Retina (tissue), 1 donor: ENCODE measurements at regions not wholly inside any gene's neighbourhood (a gene's known extent, or its start where the extent isn't known, plus 50 kb on each side); places are given as distances from the start of the nearest gene placed in this dataset.
"Not testable (repeated sequence)": the region's sequence is repeated elsewhere in the genome, so short reads cannot be mapped to it uniquely, and the experiment has no call there.

Experiments used
- DNase-seq: peaks from one replicate; pipeline ENCODE4 v3.0.0-alpha.2; 2016

DNA sequence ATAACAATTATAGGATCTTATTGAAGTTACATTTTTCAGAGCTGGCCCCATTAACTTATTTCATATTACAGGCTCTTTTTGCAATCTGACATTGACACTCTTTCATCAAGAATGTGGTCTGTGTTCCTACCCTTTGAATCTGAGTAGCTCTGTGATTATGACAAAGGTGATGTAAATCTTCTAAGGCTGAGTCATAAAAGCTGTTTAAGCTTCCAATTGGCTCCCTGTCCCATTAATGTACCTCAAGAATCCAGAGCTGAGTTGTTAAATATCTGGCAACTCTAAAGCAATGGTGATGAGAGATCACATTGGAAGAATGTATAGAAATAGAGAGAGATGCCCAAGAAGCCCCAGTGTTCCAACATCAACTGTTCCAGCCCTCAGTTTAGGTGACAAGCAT is 178.5 kb upstream of the DEPDC1 start:
- DNase-seq: no peak

DNA sequence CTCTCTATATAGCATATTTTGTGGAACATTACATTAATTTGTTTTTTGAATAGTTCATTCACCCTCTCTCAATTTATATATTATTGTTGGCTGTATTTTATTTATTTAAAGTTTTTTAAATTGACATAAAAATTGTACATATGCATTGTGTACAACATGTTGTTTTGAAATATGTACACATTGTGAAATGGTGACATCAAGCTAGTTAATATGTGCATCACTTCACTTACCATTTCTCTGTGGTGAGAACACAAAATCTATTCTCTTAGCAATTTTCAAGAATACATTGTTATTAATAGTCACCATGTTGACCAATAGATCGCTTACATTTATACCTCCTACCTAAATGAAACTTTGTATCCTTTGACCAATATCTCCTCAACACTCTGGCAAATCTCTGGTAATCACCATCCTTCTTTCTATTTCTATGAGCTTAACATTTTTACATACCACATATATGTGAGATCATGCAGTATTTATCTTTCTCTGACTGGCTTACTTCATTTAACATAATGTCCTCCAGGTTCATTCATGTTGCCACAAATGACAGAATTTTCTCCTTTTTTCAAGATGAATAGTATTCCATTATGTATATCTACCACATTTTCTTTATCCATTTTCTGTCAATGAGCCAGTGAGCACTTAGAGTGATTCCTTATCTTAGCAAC is 180.9 kb upstream of the DEPDC1 start:
- DNase-seq: no peak

DNA sequence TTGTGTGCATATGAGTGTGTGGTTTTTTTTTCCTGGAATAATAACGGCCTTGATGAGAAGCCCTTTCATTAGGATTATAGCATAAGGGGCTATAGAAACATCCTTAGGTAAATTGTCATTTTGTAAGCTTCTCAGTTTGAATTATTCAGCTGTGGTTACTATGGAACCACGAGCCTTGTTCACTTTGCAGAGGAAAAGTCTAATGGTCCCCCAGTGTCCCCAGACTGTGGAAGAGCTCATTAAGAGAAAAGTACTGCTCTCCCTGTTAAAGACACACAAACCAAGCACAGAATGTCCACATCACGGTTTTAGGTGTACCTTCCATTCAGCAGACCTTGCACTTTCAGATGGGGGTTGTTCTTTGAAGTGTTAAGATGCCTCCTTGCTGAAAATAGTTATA is 199.3 kb upstream of the DEPDC1 start:
- DNase-seq: no peak

DNA sequence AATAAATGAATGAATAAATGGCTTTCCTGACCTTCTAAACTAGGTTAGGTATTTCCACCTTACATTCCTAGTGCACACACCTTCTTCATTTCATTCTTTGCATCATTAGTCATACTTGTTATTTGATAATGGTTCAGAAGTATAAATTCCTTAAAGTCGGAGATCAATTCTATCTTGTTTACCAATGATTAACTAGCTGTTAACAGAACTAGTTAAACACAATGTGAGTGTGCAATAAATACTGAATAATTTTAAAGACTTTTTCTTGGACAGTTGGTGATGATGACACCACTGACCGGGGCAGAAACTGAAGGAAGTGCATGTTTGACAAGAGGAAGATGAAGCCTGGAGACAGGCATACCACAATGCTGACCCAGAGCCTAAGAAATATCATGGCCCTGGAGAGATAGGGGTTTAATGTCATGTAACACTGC is 207.1 kb upstream of the DEPDC1 start:
- no peak for DNase-seq

DNA sequence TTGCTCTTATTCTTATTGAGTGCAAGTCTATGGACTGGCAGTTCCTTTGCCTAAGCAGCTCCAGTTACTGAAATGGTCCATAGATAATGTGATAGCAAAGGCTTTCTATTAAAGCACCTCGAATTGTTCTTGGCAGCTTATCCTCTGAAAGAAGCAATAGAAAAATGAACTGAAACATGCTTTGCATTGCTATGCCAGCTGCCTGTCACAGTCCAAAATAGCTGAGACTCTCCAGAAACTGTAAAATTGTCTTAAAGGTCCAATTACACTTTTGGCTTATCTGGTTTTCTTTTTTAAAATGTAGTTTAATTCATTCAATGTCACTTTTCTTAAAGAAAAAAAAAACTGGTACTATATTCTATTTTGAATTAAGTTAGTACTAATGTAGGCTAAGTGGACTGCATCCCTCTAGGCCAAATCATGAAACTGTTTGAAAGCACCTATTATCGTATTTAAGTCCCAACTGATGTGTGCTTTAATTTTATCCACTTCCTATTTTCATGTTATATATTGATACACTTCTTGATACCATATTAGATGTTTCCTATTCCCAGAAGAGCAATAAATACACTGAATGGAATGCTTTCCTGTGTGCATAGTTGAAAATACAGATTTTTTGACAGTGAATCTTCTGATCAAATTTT is 208.0 kb upstream of the DEPDC1 start:
- no peak for DNase-seq

DNA sequence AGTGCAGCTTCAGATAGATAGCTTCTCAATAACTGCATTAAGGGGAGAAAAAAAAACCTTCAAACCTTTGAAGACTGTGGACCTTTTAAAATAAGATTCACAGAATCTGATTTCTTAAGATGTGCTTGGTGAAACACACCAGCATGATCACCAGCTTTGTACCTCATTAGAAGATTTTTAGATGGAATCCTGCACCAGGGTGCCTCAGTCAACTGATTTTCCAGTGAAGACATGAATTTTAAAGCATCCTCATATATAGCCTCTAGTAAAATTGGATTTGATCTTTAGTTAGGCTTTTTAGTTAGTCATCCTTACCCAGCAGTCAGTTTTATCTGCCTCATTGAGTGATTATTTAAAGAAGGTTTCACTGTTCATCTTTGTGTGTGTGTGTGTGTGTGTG is 208.6 kb upstream of the DEPDC1 start:
- no peak for DNase-seq

DNA sequence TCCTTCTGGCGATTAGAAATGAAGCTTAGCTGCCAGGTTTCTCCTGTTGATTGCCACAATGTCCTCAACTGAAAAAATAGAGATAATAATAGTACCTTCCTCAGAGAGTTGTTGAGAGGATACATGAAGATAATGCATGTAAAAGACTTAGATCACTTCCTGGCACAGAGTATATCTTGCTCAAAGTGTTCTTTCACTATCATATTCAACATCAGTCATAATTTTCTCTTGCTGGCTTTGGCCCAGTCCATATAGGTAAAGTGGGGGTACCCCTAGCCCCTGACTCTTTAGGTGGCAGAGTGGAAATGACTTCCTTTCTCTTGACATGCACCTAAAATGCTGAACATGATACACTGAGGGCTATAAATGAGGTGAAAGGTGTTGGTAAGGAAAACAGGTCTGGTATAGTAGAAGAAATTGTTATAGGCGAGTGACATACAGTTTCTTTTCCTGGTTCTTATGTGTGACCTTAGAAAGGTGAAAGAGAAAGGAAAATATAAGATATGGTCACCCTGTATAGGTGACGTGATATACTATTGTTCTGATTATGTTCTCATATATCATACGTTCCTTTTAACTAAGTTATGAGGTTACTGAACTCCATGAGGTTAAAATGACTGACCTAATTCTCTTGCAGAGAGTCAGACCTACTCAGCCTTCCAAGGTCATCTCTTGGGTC is 209.9 kb upstream of the DEPDC1 start:
- DNase-seq: no peak

DNA sequence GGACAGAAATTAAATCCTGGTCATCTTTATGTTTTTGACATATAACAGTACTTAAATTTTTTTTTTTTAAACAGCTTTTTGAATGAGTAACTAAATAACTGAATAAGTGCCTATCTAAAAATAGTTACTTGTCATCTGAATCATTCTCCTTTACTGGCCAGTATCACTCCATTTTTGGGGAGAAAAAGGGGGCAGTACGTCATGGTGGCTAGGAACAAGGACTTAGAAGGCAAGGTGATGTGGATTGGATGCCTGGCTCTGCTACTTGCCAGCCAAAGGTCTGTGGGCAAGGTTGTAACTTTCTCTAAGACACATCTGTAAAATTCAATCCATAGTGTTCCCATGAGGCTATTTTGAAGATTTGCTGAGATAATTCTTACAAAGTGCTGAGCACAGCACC is 220.4 kb upstream of the DEPDC1 start:
- DNase-seq: no peak

DNA sequence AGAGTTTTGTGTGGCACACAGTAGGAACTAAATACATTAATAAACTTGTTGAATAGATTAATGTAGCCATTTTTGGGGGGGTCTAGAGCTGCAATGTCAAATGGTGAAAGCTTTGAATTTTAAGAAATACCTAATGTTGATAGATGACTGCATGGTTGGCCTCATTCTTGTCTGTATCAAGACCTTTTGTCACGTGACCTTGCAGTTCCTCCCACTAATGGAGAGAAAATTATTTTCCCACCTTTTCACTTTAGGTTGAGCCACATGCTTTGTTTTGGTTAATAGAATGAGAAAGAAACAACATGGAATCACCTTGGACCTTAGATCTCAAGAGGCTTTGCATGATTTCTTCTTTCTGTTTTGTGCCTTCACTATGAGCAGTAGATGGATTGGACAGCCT is 223.6 kb upstream of the DEPDC1 start:
- DNase-seq: no peak

DNA sequence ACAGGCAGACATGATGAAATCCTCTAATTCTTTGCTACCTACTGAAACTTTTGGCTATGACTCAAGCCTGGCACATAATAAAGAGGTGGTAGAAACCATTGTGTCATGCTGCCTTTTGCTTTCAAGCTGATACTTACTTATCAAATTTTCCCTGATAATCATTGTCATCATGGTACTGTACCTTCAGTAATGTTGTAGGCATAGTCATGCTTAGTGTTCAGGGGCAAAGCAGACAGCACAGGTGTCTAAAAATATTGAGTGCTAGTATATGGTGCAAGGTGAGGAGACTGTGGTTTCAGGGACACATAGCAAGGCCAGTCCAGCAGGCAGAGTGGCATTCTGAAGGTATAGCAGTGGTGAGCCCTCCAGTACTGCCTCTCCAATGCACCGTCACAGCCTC is 226.9 kb upstream of the DEPDC1 start:
- DNase-seq: no peak

DNA sequence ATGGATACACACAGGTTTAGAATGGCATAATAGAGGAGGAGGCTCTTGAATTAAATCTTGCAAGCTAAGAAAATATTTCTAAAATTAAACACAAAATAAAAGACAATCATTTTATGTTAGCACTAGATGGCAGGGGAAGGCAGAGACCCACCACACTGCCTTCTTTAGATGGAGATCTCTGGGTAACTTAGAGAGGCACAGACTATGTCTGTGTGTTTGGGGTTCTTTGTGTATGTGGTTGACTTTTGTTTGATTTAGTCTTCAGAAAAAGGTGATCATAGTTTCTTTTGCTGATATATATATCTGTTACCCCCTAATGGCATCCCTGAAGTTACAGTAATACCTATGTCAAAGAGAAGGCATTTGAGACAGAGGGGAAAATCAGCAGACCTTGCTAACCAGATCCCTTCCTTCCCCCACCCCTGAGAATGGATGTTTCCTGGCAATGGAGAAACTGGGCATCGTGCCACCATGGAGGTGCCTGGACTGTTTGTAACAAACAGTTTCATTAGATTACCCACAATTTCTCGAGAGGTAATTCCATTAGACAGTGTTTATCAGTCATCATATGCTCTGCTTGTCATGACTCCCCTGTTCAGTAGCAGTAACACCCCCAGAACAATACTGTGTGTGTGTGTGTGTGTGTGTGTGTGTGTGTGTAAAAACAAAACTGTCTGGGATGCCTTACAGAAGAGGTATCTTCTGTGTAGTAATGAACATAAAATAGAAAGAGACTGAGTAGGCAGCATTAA is 228.3 kb upstream of the DEPDC1 start:
- DNase-seq: no peak

DNA sequence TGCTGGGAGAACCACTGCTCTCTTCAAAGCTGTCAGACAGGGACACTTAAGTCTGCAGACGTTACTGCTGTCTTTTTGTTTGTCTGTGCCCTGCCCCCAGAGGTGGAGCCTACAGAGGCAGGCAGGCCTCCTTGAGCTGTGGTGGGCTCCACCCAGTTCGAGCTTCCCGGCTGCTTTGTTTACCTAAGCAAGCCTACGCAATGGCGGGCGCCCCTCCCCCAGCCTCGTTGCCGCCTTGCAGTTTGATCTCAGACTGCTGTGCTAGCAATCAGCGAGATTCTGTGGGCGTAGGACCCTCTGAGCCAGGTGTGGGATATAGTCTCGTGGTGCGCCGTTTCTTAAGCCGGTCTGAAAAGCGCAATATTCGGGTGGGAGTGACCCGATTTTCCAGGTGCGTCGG is 242.6 kb upstream of the DEPDC1 start:
- DNase-seq: not testable (repeated sequence)

DNA sequence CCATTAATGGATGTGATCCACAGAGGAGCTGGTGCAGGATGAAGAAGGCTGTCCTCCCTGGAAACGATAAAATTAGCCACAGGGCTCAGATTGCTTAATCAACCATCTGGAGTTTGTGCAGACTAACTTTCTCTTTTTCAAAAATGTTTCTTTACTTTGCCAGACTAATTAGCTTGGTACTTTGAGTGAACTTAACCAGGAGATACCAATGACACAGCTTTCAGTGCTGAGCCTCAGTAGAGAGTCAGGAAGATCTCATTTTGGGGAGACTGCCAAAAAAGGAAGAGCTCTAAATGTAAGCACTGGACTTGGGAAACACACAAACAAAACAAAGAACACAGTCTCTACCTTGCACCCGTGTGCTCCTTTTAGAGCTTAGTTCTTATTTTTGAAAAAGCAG is 248.1 kb upstream of the DEPDC1 start:
- no peak for DNase-seq

DNA sequence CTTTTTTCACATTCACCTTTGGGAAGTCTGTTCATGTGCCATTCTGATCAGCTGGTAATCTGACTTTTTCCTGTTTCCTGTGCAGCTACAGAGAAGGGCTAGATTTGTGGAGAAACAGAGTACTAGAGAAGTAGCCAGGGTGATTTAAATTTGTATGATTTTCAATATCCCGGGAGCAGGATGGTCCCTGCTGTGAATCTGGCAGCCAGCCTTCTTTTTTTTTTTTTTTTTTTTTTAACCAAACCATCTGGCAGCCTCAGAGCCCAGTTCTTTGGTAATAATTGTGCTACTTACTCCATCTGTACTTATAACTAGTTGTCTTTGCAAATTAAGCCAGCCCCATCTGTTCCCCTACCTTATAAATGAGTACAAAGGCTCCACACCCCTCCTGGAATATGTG is 248.6 kb upstream of the DEPDC1 start:
- no peak for DNase-seq

DNA sequence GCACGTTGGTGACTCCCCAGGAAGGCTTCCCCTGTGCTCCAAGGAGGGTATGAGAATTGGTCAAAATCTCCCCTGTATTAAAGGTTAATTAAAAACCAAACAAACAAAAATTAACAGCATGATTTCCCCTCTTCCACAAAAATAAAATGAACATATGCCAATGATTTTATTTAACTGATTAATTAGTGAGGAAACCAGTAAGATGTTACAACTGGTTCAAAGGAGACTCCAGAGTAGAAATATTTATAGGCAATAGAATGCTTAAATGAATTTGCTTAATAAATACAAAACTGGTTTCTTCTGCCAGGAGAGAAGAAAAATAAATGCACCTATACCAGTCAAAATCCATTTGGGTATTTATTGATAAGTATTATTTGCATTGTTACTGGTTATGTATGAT is 249.5 kb upstream of the DEPDC1 start:
- DNase-seq: no peak

DNA sequence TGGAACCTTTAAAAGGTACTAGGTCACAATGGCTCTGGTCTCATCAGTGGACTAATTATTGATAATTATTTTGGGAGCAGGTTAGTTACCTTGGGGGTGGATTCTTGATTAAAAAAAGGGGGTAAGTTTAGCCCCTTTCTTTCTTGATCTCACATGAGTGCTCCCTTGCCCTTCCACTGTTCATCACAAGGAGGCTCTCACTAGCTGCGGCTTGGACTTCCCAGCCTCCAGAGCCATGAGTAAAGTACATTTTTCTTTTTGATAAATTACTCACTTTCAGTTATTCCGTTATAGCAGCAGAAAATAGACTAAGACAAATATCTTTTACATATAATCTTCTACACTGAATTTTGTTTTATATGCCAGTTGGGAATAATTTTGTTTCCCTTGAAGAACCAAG is 254.8 kb upstream of the DEPDC1 start:
- no peak for DNase-seq

DNA sequence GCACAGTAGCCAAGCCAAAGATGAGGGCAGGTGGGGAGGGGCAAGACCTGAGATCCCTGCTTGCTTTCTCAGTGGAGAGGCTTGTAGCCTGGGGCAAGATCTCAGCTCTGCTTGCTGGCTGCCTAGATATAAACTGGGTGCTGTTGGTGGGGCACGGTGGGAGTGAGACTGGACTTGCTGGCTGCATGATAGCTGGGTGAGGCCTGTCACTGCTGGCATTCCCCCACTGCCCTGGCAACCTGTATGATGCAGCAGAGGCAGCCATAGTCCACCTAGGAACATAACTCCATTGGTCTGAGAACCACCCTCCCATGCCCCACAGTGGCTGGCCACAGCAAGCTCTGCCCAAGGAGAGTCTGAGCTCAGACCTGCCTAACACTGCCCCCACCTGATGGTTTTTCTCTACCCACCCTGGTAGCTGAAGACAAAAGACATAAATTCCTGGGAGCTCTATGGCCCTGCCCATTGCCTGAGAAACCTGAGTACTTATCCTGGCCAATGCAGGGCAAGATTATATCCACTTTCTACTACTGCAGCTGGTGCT is 261.9 kb upstream of the DEPDC1 start:
- DNase-seq: no peak

DNA sequence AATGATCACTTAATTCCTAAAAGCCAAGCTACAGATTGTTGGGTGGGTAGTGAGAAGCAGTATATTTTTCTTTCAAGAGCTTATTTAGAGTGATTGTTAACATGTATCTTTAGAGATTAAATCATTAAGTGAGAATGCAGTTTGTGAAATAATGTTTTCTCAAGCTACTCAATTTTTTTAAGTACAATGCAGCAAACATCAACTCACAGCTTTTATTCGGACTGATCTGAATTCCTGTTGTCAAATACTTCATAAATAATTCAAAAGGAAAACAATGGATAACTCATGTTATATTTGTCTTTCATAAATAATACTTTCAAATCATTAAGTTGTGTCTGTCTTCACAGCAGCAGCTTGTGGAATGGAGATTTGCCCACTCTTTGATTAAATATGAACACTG is 271.1 kb upstream of the DEPDC1 start:
- no peak for DNase-seq

DNA sequence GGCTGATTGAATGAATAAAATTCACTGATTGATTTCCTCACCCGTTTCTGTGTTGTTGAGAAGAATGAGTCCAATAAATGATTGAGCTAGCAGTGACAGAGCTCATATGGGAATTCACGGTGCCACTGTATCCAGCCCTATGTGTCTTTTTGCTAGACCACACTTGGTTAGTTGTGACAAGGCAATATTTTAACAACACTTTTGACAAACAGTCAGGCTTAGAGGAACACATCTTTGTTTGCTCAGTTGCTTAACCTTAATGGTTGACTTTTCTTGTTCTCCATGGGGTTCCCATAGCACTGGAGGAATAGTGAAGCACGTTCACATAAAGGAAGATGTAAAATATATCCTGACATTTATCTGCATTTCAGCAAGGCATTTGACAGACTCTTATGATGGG is 273.9 kb upstream of the DEPDC1 start:
- no peak for DNase-seq

DNA sequence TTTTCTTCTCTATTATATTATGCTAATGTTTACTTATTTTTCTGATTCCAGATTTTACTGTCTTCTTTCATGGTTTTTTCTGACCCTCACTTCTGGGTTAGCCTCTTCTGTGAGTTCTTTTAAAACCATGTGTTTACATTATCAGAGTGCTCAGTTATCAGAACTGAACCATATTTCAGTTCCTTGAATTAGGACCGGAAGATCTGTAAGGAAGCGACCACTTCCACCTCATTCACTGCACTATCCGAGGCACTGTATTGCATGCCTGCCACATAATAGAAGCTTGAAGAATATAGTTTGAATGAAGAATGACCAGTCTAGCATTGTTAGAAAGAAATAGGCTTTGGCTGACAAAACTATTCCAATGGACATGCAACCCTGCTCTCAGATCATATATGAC is 281.0 kb upstream of the DEPDC1 start:
- DNase-seq: no peak

DNA sequence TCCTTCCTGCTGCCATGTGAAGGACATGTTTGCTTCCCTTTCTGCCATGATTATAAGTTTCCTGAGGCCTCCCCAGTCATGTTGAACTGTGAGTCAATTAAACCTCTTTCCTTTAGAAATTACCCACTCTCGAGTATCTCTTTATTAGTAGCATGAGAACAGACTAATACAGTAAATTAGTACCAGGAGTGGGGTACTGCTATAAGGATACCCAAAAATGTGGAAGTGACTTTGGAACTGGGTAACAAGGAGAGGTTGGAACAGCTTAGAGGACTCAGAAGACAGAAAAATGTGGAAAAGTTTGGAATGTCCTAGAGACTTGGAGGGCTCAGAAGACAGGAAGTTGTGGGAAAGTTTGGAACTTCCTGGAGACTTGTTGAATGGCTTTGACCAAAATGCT is 283.0 kb upstream of the DEPDC1 start:
- not testable (repeated sequence) for DNase-seq

DNA sequence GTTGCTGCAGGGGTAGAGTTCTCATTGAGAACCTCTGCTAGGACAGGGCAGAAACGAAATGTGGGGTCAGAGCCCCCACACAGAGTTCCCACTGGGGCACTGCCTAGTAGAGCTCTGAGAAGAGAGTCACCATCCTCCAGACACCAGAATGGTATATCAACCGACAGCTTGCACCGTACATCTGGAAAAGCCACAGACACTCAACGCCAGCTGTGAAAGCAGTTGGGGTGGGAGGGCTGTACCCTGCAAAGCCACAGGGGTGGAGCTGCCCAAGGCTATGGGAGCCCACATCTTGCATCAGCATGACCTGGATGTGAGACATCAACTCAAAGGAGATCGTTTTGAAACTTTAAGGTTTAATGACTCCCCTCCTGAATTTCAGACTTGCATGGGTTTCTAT is 284.0 kb upstream of the DEPDC1 start:
- DNase-seq: no peak

DNA sequence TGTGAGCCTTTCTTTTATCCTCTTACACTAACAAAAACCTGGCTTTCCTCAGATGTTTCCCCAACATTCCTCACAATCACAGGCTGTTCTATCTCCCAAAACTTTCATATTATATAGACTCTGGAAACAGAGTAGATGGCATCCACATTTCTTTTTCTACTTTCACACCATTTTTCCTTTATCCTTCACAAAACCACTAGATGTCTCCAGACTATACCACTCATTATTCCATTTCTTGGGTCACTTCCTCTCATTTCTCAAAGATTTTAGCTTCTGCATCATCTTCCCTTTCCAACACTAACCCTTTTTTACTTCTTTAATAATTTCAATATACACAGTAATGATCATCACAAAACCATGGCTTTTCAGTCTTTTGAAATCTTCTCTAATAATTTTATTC is 286.0 kb upstream of the DEPDC1 start:
- DNase-seq: no peak

DNA sequence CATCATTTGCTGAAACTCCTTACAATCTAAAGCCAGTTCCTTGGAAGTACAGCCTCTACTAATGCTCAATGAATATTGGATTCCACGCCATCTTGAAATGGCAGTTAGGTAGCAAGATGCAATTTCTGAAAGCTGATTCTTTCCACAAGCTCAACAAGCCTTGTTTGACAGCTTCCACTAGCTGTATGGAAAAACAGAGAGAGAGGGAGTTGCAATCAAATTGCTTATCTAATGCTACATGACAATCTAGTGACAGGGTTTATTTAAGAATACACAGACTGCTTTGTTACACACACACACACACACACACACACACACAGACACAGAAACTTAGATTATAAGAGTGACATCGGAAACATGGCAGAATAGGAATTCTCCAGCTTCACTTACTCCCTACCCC is 288.4 kb upstream of the DEPDC1 start:
- DNase-seq: no peak
